Right cardiac atrium (tissue), 5 donors: ENCODE measurements at regions not wholly inside any gene's neighbourhood (a gene's known extent, or its start where the extent isn't known, plus 50 kb on each side); places are given as distances from the start of the nearest gene placed in this dataset.
A peak's percentile ranks its signal among the peaks of the same experiment; 100 is the strongest.
"Not testable (repeated sequence)": the region's sequence is repeated elsewhere in the genome, so short reads cannot be mapped to it uniquely, and the experiment has no call there.

ENCODE experiments used
- ATAC-seq, 2 donors: fragments of 200-7000 bp; cut with Tn5 transposase; one replicate each; pipeline versions ENCODE4 v1.8.0 to v1.9.1; 2020; ENCODE audit warnings: moderate library complexity in 2 of 2, mild to moderate bottlenecking in 1 of 2
- DNase-seq, 3 donors: peaks; one replicate each; pipeline ENCODE4 v3.0.0-alpha.2; 2020
- H3K27ac ChIP-seq: one replicate; pipeline ENCODE4 v1.5.1; 2013; ENCODE audit warnings: mild to moderate bottlenecking, low read length, control low read depth, moderate library complexity
- H3K27me3 ChIP-seq: one replicate; pipeline ENCODE4 v1.6.1; 2013; ENCODE audit not compliant: control insufficient read depth, insufficient read depth
- H3K4me1 ChIP-seq: one replicate; pipeline ENCODE4 v1.6.1; 2013; ENCODE audit warnings: low read length; ENCODE audit not compliant: control insufficient read depth, insufficient read depth
- H3K4me3 ChIP-seq: one replicate; pipeline ENCODE4 v1.5.1; 2013; ENCODE audit warnings: low read length, control low read depth
- H3K9me3 ChIP-seq: one replicate; pipeline ENCODE4 v1.6.1; 2013; ENCODE audit warnings: low read length; ENCODE audit not compliant: control insufficient read depth
- WGBS: extraction: QIAGEN DNeasy Blood & Tissue Kit; methylation state at CpG from one replicate; pipeline ENCODE4 v1.1.7; 2013; 5-methylcytosine and 5-hydroxymethylcytosine counted together
- intact Hi-C, 4 donors: fragments of 100-400 bp; cut with DNase I; formaldehyde crosslinking; loops; one replicate each; pipeline versions ENCODE4 v1.11.0 to v1.14.0; 2022 to 2023
- donor health status: healthy with polysubstance abuse.
- donor health status: DM: no; HTN: yes; CAD: no.
- donor health status: DM: no; HTN: no; CAD: no.
- donor health status: DM: no; HTN: yes; CAD: no; lungs with severe emphysema.
- donor health status: DM: yes; HTN: yes; CAD: no.

DNA sequence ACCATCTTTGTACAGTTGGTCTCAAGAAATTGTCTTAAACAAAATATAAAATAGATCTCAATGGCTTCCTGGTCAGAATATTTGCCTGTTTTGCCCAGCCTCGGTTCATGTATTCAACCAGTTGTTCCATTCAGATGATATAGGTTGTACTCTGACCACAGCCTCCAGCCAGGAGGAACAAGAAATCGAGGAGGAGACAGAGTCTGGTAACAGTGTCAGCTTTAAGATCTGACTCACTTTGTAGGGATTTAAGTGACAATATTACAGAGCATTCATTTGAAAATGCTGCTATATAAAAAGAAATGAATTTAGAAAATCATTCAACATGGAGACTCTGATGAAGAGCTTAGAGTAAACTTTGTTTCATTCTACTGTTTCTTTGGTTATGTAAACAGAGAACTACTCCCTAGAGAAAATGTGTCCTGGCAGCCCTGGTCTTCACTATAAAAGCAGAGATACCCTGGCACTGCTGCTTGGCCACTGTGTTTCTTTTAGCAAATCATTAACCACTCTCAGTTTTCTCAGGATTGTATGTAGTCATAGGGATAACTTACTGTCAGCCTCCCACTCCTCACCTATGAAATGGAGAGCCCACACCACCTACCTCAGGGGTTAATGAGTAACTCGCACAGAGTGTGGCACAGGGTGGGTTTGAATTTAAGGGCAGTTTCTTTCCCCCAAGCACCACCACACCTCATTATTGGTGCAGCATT is 53.5 kb downstream of the PAGE2 start:
- intact Hi-C loops, result no loop called here
- H3K4me3 ChIP-seq, result no peak overlapping the region
- H3K9me3 ChIP-seq, result no peaks in the 10 kb centered on the region
- H3K27ac ChIP-seq, result no peak overlapping the region
- H3K27me3 ChIP-seq, result no peaks in the 10 kb centered on the region
- DNase-seq, result no peak
- H3K4me1 ChIP-seq, result no peaks in the 10 kb centered on the region
- 82% methylated on average over 3 of the region's 3 CpGs for WGBS
- ATAC-seq, result no peak

GRCh38 chrX:55142919-55143310 is 54.1 kb downstream of the PAGE2 start:
- Histone ChIP-seq H3K9me3 (no peaks in the 10 kb centered on the region), H3K4me3 (no peak overlapping the region), H3K27ac (no peak overlapping the region), H3K27me3 (no peaks in the 10 kb centered on the region), H3K4me1 (no peaks in the 10 kb centered on the region)
- 61% methylated on average over 6 of the region's 6 CpGs for WGBS
- no peak for ATAC-seq
- no peak for DNase-seq
- intact Hi-C loops, result no loop called here

DNA sequence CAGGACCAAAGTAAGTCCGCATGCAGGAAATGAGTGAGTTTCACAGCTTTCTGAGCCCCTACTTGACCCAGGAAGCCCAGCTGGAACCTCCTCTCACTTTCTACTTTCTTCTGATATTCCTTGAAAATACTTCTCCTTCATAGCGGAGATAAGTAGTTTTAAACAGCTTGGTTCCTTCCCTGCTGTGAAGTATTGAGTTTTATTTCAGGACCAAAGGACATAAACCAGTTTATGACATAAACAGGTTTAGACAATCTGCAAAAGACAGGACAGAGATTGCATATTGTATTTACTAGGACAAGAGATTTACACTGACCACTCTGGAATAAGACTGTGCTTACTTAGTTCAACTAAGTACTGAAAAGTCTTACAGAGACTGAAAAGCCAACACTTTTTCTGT is 54.8 kb downstream of the PAGE2 start:
- no peaks in the 10 kb centered on the region for H3K9me3 ChIP-seq
- no peaks in the 10 kb centered on the region for H3K27me3 ChIP-seq
- H3K4me1 ChIP-seq, result no peaks in the 10 kb centered on the region
- no peak overlapping the region for H3K27ac ChIP-seq
- DNase-seq (no peak), ATAC-seq (no peak)
- H3K4me3 ChIP-seq, result no peak overlapping the region
- intact Hi-C loops, result no loop called here
- 53% methylated on average over 2 of the region's 2 CpGs for WGBS

DNA sequence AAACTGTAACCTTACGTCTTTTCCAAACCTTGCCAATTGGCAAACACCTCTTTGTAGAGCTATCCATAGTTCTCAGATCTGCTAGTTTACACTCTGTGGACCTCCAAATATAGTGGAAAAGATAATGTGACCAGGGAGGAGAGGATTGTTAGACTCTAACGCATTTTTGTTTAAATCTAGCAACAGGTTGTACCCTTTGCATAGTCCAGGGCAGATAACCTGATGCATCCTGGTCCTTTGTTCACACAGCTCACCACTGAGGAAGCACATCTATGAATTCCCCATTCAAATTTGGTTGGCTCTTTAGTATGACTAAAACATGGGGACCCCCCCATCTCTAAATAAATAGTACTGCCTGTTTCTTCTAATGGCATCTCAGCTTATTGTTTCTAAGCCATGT is 55.9 kb downstream of the PAGE2 start:
- H3K9me3 ChIP-seq, result no peaks in the 10 kb centered on the region
- H3K4me1 ChIP-seq, result no peaks in the 10 kb centered on the region
- intact Hi-C loops, result no loop called here
- ATAC-seq, result no peak
- H3K4me3 ChIP-seq, result no peak overlapping the region
- no peaks in the 10 kb centered on the region for H3K27me3 ChIP-seq
- DNase-seq, result no peak
- WGBS, result 87% methylated on average over 2 of the region's 2 CpGs
- H3K27ac ChIP-seq, result no peak overlapping the region

DNA sequence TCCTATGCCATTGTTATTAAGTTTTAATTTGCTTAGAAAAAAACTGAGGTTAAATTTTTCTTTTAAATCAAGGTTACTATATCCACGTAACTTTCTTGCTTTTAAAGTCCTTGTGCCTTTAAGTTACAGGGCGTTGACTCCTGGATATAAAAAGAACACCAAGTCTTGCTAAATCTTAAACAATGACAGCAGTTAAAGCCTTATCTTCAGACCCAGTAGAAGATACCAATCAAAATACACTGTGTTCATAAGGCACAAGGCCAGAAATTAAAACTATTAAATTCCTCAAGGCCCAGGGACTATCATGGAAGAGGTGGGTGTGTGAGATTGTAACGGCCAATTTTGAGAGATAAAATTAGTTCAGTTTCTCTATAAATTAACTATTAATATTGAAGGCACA is 60.4 kb downstream of the PAGE2 start:
- WGBS, result 25% methylated on average over 3 of the region's 3 CpGs
- H3K9me3 ChIP-seq, result no peaks in the 10 kb centered on the region
- DNase-seq, result no peak
- peak in 1 of 2 donors; percentile 67 for ATAC-seq
- H3K27me3 ChIP-seq, result no peaks in the 10 kb centered on the region
- intact Hi-C loops, result no loop called here
- no peak overlapping the region for H3K4me3 ChIP-seq
- H3K27ac ChIP-seq, result no peak overlapping the region
- H3K4me1 ChIP-seq, result no peaks in the 10 kb centered on the region

GRCh38 chrX:55151199-55151598 is 62.4 kb downstream of the PAGE2 start:
- Histone ChIP-seq H3K4me1 (no peaks in the 10 kb centered on the region), H3K27ac (no peak overlapping the region), H3K9me3 (no peaks in the 10 kb centered on the region), H3K27me3 (no peaks in the 10 kb centered on the region), H3K4me3 (no peak overlapping the region)
- WGBS, result 85% methylated on average over 5 of the region's 5 CpGs
- intact Hi-C loops, result no loop called here
- ATAC-seq (no peak), DNase-seq (no peak)

DNA sequence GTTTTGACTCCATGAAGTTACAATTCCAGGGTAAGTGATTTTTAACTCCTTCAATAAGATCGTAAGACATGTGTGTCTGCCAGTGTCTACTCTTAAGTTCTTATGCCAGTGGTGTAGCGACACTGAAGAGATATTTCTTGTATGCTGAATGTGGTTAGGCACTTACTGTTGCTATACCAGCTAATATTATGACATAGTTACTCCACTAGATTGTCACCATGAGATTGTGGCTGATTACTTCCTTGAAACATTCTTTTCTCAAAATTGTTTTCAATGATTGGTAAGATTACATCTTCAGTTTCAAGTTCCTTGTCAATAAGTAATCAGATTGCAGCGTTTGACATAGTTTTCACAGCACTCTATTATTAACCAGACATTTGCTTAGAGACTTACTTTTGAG is 60.6 kb upstream of the PAGE5 start:
- no peak overlapping the region for H3K4me3 ChIP-seq
- intact Hi-C loops, result no loop called here

DNA sequence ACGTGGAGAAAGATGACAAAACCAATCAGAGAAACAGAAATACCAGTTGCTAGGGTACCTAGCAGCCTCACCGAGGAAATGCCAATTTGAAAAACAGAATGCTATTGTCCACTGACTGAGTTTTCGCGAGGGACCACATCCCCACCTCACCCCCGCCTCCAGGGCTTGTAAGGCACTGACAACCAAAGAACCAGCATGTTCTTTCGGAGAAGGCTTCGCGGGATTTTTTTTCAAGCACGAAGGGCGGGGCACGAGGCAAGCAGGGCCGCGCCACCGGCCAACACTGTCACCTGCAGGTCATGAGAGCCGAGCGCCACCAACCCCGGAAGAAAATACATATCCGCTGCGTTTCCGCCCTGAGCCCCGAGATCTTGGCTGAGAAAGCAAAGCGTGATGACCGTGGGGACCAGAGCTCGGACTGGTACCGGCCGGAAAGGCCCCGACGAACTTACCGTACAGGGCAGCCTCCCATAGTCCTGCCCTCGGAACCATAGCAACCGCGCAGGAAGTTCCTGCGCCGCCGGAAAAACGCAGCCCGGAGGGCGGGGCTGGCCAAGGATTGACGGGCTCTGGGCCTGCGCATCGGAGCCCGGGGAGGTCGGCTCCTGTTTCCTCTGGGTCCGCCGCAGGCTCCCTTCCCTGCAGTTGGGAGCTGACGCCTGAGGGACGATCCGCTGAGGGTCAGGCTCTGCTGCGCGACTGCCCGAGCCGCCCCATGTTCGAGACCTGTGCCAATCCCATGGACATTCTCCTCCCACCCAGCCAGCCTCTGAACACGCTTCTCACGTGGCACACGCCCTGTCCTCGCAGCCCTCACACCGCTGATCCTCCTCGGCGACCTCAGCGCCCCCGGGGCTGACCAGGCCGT is 59.2 kb upstream of the PAGE5 start:
- DNase-seq, result peak; percentile 92 to 96 (median 96)
- peaks cover 2% of the 10 kb centered on the region for H3K4me1 ChIP-seq
- peak; percentile 99 to 100 for ATAC-seq
- WGBS, result under 1% methylated on average over 63 of the region's 63 CpGs
- intact Hi-C loops, result no loop called here
- H3K4me3 ChIP-seq, result peak overlapping the region; percentile 48
- peak overlapping the region; percentile 89 for H3K27ac ChIP-seq
- no peaks in the 10 kb centered on the region for H3K9me3 ChIP-seq
- no peaks in the 10 kb centered on the region for H3K27me3 ChIP-seq

More for the DNA sequence above, 60.6 kb upstream of the PAGE5 start:
- Histone ChIP-seq H3K27me3 (no peaks in the 10 kb centered on the region), H3K9me3 (no peaks in the 10 kb centered on the region), H3K4me1 (peaks cover 2% of the 10 kb centered on the region), H3K27ac (no peak overlapping the region)
- ATAC-seq (no peak), DNase-seq (no peak)
- 59% methylated on average over 3 of the region's 3 CpGs for WGBS

DNA sequence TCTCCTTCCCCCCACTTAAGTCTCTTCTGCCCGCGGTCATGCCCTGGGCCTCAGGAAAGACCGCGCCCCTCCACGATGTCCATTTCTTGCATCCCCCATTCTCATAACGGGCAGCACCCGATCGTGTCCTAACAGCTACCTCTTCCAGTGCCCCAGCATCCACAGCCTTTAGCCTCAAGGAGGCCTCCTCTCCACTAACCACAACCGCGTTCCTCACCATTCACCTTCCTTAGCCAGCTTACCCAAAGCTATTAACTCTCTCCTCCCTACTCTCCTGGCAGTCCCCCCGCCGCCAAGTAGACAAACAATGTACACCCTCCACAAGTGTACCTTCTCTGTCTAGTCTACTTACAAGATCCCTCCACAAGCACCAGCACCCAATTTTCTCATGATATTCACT is 58.6 kb upstream of the PAGE5 start:
- Histone ChIP-seq H3K27ac (peak overlapping the region; percentile 59), H3K27me3 (no peaks in the 10 kb centered on the region), H3K4me3 (peak overlapping the region; percentile 44), H3K4me1 (peaks cover 2% of the 10 kb centered on the region), H3K9me3 (no peaks in the 10 kb centered on the region)
- no peak for DNase-seq
- WGBS, result 20% methylated on average over 12 of the region's 12 CpGs
- no peak for ATAC-seq
- intact Hi-C loops, result no loop called here

DNA sequence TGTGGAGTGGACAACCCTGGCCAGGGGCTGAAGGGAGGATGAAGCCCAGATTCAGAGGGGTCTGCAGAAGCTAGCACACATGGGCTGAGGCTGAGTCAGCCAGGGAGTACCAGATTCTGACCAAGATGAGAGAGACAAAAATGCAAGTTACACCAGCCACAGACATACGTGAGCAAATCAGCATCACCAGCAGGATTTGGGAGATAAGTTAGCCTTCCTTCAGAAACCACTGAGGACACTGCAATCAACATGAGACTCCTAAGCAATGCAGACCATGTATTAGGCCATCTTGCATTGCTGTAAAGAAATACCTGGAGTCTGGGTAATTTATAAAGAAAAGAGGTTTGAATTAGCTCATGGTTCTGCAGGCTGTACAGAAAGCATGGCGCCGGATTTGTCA is 57.0 kb upstream of the PAGE5 start:
- Histone ChIP-seq H3K4me1 (peaks cover 2% of the 10 kb centered on the region), H3K27me3 (no peaks in the 10 kb centered on the region), H3K9me3 (no peaks in the 10 kb centered on the region), H3K27ac (no peak overlapping the region), H3K4me3 (no peak overlapping the region)
- no peak for ATAC-seq
- 88% methylated on average over 3 of the region's 3 CpGs for WGBS
- intact Hi-C loops, result no loop called here
- no peak for DNase-seq

DNA sequence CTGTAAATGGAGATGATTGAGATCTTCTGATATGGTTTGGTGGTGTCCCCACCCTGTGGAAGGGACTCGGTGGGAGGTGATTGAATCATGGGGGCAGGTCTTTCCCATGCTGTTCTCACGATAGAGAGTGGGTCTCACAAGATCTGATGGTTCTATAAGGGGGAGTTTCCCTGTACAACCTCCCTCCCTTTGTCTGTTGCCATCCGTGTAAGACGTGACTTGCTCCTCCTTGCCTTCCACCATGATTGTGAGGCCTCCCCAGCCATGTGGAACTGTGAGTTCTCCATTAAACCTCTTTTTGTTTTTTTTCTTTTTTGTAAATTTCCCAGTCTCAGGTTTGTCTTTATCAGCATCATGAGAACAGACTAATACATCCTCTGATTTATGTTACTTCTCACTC is 55.1 kb upstream of the PAGE5 start:
- WGBS, result 75% methylated on average over 4 of the region's 4 CpGs

More for the DNA sequence above, 55.1 kb upstream of the PAGE5 start:
- H3K27ac ChIP-seq, H3K9me3 ChIP-seq, H3K27me3 ChIP-seq, intact Hi-C loops, ATAC-seq, H3K4me1 ChIP-seq, H3K4me3 ChIP-seq, DNase-seq: not testable (repeated sequence)
